HG03139 (cell line): ENCODE measurements at regions not wholly inside any gene's neighbourhood (a gene's known extent, or its start where the extent isn't known, plus 50 kb on each side); places are given as distances from the start of the nearest gene placed in this dataset.

ENCODE experiments used
- ATAC-seq: cut with Tn5 transposase; IDR thresholded peaks from one replicate; pipeline ENCODE4 v1.9.1; 2021; ENCODE audit not compliant: unreplicated experiment

DNA sequence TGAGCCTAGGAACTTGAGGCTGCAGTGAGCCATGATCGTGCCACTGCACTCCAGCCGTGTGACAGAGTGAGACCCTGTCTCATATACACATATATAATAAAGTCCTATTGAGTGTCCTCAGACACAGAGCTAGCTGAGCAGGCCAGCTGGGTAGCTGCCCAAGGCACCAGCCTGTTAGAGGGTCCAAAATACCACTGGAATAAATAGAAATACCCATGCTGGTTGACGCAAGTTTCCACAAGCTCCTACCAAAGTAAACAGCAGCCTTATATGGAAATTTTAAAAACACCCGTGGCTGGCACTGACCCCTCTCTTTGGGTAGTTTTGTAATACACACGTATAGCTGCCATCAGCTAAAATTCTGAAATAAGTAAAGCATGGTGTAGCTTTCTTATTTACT is 348.6 kb downstream of the BCOR start:
- no peak for ATAC-seq

DNA sequence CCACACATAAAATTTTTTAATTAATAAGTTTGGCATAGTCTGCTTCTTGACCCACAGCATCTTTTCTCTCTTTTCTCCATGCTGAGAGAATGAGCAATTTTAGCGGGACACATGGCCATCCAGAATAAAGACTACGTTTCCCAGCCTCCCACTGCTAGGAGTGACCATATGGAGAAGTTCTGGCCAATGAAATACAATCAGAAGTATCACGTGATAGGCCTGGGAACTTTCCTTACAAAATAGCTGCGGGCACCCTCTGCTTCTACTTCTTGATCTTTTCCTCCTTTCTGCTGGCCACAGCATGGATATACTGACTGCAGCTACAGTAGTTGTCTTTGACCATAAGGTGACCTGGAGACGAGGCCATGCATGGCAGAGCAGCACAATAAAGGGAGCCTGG is 348.0 kb downstream of the BCOR start:
- ATAC-seq = no peak

DNA sequence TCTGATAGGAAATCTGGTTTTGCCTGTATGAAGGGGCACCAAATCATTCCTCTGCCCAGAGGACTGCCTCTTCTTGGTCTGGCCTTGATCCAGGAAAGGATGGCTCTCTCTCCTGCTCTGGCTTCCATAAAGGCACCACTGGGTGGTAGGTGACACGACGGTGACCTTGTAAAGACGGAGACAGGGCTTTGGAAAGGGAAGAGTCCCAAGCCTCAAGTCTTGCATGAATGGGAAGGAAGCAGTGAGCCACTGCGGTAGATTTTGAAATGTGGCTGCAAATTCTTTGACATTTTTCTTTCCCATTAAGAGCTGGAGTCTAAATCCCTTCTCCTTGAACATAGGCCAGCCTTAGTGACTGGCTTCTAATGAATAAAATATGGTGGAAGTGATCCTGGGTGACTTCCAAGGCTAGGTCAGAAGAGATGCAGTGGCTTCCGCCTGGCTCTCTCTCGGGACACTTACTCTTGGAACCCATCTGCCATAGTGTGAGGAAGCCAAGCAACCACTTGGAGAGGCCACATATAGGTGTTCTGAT is 347.4 kb downstream of the BCOR start:
- no peak for ATAC-seq

DNA sequence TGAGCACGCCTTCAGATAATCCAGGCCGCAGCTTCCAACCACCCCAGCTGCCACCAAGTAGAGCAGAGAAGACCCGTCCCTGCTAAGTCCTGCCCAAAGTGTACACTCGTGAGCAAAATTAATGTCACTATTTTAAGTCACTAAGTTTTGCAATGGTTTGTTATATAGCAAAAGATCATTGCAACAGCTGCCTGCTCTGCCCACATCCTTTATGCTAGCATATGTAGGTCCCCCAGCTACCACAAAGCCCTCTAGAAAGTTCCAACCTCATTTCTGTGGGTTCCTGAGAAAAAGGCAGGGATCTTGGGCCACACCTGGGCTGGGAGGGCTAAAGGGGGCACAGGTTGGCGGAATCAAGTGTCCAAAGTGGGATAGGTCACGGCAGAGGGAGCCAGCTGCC is 346.9 kb downstream of the BCOR start:
- no peak for ATAC-seq

DNA sequence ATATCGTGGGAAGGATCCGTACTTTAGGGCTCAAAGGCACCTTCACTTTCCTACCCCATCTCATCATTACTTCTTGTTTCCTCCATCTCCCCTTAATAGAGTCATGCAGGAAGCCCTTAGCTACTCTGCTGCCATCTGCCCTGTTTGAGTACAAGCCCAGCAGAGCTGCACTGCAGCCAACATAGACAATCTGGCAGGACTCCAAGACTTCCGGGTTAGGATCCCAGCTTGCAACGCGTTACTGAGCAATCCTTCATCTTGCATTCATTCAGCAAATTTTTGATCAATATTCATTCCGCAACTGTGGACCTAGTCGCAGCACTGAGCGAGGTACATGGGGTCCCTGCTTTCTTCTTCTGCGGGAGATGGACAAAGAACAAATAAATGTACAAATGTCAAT is 344.9 kb downstream of the BCOR start:
- no peak for ATAC-seq

DNA sequence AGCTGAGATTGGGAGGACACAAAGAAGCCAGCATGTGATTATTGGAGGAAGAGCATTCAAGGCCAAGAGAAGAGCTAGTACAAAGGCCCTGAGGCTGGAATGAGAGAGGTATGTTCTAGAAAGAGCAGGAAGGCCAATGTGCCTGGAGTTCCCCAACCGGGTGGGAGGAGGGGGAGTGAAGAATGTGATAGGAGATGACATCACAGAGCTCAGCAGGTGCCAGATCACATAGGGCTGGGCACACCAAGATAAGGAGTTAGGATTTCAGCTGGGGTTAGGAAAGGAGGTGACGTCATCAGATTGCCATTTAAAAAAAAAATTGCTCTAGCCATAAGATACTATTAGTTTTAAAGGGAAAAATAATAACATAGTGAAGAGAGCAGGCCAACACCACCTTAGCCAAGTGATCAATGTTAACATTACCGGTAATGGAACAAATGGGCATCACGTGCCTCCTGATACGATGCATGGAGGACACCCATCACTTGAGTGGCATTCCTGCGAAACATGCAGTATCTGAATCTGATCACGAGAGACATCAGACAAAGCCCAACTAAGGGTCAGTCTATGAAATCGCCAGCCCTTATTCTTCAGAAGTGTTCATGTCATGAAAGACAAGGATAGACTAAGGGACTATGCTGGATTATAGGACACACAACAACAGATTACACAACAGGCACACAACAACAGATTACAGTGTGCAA is 344.3 kb downstream of the BCOR start:
- ATAC-seq = no peak

DNA sequence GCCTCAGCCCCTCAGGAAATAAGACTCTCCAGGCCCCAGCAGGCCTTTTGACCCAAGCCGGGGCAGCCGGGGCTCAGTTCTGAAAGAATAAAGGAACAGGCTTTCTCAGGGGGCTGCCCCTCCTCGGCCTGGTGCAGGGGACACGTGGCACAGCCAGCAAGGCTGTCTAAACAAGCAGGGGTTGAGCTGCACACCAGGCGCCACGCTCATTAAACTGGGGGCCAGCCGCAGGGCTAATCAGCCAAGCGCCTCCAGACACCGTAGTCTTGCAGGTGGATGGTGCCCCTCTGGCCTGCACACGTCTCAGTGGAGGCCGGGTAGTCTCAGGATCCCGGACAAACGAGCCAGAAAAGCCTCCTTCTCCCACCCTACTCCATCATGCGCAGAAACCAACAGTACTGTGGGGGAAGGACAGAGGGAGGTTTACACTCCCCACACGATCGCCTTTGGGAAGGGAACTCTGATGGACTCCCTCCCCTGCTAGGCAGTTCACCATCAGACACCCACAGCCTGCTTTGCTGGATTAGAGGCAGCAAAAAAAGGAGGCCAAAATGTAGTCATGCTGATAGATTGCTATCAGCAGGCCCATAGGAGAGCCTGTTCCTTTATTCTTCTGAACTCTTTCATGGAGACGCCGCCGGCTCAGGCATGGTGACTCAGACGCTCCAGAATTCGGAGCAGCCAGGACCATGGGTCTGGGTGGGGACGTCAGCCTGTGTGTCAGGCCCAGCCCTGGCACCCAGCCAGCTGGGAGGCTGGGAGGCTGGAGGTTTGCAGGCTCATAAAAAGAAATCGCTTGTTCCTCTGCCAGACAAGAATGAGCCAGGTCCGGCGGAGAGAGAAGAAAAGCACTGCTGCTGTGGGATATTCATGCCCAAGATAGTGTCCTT is 342.4 kb downstream of the BCOR start:
- ATAC-seq = no peak

DNA sequence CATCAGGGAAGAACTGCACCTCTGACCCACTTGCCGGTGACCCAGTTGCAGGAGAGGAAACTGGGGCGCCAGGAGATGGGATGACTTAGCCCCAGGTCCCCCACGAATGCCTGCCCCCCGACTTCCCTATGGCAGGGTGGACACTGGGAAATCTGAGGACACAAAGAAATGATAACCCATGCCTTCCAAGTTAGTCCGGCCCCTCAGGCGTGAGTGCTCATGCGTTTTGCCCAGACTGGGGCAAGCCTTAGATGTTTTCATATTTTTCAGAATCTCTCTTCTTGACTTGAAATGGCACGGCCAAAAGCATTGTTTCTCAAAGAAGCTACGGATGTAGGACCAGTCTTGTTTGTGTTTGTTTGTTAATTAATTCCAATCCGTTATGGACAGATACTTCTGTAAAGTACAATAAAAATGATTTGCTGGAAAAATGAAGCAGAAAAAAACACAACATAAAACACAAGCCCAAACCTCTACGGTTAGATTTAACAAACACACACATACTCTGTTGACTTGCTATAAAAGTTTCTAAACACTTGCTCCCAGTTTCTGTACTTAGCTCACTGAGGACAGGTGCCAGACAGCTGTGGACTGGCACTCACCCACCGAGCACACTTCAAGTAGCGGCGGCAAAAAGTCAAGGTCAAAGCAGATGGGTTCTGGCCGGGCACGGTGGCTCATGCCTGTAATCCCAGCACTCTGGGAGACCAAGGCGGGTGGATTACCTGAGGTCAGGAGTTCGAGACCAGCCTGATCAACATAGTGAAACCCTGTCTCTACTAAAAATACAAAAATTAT is 341.5 kb downstream of the BCOR start:
- ATAC-seq = no peak

DNA sequence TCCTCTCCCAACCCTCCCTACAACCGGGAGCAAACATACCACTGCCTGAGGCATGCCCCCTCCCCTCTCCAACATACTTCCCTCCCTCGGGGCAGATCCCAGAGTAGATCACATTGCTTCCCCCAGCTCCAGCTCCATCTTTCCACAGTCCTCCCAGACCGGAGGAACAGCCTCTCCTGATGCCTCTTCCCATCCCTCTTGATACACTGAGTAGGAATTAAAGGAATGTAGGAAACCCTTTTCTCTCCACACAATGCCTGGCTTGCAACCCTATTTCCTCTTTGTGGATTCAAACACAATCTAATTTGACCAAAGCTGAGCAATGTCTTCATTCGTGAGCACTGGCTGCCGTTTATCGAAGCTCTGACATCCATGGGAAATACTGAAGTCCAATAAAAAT is 339.8 kb downstream of the BCOR start:
- no peak for ATAC-seq

DNA sequence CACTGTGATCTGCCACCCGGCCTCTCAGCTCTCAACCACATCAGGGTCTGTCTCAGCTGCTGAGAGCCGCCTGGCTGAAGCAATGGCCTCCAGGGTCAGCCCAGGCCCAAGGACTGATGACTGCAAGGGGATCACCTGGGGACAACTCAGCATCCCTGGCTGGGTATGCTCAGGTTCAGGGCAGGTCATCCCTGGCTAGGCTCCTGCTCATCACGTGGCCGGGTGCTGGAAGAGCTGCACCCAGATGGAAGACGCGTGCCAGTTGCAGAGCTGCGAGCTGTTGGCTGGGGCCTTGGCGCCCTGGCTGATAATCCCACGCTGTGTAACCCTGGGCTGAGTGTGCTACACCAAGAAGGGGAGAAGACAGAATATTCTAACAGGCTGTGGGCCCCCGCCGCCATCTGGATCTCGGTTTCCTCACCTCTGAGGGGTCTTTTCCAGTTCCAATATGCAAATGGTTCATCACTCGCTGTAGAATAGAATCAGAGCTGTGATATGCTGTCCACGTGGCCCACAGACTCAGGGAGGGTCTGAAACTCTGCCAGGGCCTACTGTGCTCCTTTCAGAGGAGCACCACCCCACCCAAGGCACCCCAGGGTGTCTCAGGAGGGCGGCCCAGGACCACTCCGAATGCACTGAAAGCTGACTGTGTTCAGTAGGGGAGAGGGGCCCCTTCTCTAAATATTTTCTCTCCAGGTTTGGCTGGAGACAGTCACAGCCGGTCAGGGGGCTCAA is 338.8 kb downstream of the BCOR start:
- ATAC-seq = no peak

DNA sequence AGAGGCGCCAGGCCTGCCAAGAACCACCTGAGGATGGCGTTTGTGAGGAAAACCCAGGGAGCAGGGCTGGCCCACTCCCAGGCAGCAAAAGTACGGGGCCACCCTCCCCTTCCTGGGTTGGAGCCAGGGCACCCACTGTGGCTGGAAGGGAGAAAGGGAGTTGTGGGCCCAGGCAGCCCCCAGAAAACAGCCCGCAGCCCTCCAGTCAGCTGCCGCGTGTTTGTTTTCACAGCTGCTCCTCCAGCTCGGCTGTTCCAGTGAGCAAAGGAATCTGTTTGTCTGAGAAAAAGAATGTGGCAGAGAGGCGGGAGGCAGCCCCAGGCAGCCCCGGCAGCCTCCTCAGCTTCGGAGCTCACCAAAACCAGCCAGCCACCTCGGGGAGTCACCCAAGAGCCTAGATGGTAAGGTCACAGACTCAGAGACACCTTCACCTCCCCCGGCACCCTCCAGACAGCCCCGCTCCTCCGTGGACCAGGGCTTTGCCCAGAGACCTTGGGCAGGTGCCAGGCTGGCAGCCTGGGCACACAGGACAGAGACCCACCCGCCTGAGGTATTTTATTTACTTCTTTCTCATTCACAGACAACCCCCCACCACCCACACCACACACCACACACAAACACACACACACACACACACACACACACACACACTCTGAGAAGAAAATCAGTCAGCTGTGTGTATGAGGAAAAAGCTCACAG is 338.1 kb downstream of the BCOR start:
- no peak for ATAC-seq

DNA sequence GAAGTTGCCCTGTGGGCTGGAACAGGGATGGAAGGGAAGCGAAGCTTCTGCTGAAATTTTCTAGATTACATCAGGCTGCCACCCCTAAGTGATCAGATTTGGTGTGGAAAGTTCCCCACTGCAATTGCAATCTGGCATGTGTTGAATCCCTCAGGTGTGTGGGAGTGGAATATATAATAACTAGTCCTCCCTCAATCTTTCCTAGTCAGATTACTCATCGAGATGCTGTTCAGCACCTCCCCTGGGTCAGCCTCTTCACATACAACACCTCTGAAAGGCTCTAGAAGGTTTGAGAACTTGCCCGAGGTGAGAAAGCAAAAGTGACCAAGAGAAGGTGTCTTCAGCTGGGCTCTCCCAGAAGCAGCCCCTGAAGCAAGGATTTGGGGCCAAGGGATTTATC is 336.8 kb downstream of the BCOR start:
- no peak for ATAC-seq

DNA sequence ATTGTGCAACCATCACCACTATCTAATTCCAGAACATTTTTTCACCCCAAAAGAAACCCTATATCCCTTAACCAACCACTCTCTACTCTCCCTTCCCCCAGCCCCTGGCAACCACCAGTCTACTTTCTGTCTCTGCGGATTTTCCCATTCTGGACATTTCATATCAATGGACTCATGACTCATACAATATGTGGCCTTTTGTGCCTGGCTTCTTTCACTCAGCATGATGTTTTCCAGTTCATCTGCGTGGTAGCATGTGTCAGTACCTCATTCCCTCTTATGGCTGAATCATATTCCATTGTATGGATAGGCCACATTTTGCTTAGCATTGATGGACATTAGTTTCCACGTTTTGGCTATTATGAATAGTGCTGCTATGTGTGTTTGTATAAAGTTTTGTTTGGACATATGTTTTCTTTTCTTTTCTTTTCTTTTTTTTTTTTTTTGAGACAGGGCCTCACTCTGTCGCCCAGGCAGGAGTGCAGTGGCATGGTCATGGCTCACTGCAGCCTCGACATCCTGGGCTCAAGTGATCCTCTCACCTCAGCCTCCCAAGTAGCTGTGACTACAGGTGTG is 335.4 kb downstream of the BCOR start:
- no peak for ATAC-seq

DNA sequence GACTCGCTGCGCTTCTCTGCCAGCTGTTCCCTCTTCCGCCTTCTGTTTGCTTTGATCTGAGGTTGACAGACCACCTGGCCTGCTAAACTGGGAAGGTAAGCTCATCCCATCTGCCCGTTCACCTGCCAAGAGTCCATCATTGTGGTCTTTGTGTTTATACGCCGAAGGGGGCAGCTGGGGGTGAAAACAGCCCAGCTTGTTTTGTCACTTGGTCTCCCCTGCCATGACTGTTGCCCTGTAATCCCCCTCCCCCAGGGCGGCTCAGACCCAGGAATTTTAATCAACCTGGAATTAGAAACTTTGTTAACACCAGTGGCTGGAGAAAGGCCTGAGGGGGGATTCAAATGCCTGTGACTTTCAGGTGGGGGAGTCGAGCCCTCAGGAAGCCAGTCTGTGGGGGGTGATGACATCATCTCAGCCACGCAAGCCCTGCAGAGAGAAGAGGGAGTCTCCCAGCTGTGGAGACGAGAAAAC is 333.3 kb downstream of the BCOR start:
- no peak for ATAC-seq

DNA sequence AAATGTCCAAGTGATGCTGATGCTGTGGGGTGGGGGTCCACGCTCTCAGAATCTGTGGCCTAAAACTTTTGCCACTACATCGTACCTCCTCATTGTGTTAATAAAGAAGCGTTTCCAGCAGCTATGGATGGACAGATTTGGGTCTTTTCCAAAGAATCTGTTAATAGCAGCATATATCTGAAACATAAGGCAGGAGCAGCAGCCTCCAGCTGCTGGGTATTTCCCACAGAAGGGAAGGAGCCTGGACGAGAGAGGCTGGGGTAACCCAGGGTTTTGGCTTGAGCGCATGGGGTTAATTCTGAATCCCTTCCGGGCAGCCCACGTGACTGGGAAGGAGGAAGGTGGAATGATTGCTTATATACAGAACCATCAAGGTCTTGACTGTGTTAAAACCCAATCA is 332.4 kb downstream of the BCOR start:
- no peak for ATAC-seq

DNA sequence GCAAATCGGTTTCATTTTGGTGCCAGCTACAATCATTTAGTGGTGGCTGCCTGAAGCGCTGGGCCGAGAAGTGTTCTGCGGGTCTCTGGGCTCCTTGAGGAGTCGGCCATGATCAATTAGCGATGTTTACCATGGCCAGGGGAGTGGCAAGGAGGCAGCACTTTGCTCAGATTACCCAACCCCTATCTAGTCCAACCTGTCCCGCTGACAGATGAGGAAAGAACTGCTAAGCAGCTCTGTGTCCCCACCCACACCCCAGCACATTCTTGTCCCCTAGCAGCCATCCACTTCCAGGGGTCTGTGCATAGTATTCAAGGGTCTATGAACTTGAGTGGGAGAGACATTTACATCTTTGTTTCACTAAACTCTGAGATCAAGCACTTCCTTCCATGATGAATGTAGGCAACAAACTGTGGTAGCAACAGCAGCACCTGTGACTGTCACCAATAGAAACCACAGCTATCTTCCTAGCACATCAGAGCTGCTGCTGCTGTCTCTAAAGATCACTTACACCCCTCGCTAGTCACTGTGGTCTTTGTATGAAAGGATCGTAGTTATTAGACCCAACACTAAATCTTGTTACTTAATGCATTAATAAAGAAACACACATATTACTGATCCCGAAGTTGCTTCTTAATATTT is 331.6 kb downstream of the BCOR start:
- ATAC-seq = no peak

DNA sequence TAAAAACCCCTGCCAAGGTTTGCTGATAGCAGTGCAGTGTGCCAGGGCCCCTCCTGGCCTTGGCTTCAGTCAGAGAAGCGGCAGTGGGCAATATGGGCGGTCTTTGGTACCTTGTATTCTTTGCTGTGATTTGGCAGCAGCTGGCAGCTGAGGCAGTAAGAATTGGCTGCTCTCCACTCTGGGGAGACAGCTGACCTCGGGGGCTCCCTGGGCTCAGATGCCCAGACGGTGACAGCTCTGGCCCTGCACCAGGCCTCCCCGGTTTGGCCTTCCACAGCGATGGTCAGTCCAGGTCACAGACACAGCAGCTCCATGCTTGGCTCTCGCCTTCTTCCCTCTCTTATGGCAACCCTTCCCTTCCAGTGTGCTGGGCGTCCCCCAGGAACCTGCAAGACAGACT is 330.9 kb downstream of the BCOR start:
- ATAC-seq = no peak

DNA sequence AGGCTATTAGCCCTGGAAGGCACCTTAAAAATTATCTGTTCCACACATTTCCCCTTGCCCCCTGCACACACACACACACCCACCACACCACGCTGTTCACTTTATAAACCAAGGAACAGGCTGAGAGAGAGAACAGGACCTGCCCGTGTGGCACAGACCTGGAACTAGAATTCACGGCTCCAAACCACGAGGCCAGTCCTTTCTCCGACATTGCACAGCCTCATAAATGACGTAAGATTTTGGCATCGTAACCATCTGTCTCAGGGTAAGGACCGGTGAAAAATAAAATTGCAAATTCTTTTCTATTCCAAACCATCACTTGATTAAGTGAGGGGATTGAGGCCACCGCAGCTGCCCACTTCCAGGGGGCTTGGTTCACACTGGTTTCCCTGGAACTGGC is 330.3 kb downstream of the BCOR start:
- ATAC-seq = no peak

DNA sequence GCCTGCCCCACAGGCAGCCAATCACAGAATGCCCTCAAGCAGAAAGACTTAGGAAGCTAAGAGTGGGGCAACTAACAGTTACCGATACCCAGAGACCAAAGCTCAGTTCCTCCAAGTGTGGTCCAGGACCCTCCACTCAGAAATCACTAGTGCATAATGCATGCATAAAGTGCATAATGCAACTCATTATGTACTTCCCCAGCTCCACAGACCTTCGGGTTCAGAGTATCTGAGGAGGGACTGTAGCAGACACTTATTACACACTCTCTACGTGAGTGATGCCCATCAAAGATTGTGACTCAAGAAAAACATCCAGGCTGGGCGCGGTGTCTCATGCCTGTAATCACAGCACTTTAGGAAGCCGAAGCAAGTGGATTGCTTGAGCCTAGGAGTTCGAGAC is 328.0 kb downstream of the BCOR start:
- no peak for ATAC-seq
